ENCODE measurements at regions not wholly inside any gene's neighbourhood (a gene's known extent, or its start where the extent isn't known, plus 50 kb on each side); places are given as distances from the start of the nearest gene placed in this dataset.
"Not testable (repeated sequence)": the region's sequence is repeated elsewhere in the genome, so short reads cannot be mapped to it uniquely, and the experiment has no call there.

GRCh38 chr3:124650798-124651197 lies 79.5 kb upstream of the UMPS start:
- no peak for DNase-seq

- DNase-seq: not testable (repeated sequence)
These were observed 78.8 kb upstream of the UMPS start for GRCh38 chr3:124651416-124651815.

- no peak for DNase-seq
These were observed 78.2 kb upstream of the UMPS start for GRCh38 chr3:124652009-124652408.

DNA sequence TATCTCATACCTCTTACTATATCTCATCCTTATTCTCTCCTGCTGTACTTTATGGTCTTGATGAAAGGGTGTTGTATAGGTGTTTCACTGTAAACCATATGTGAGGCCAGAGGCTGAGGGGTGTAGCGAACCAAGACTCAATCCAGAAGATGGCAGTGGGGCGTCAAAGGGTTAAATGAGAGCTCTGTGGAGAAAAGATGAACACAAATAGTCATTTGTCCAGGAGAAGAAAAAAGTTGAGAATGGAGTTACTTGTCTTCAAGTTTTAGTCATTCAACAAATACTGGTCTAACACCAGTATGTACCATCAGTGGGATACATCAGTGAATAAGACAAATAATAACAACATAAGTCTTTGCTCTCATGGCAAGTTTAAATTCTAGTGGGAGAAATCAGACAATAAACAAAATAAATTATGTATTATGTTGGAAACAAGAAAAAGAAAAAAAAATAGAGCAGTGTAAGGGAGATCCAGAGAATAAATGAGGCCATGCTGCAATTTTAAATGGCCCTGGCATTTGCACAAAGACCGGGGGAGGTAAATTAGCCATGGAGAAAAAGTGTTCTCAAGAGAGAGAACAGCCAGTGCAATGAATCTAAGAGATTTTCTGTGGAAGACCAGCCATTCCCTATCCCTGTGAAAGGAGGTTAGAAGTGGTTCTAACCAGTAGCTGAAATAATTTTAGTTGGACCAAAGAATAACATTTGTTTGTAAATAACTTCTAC lies 77.0 kb upstream of the UMPS start:
- DNase-seq: no peak

DNA sequence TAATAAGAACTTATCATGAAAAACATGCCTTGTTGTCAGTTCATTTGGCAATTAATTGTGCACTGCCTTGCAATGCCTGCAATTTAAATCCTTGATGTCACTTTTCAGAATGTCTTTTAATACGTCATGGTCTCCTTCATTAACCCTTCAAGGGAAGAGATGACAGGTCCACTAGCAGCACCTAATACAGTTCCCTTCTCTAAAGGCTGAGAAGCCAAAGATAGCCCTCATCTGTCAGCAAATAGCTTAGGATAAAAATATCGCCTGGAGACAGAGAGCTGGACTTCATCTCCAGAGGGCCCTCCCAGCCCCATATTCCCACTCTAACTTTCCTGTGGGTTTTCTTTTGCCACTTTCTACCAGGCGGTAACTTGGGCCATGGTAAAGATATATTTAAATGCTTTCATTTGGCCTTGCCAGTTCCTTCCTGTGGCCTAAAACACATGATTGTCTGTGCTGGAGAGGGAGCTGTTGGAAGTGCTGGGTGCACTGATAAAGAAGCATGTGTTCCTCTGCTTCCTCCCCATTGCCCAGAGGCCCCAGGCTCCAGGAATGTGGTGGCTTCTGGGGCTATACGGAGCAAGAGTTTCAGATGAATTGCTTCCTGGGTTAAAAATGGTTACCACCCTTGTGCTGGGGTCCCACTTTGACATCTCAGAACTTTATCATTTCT lies 76.3 kb upstream of the UMPS start:
- DNase-seq: no peak

DNA sequence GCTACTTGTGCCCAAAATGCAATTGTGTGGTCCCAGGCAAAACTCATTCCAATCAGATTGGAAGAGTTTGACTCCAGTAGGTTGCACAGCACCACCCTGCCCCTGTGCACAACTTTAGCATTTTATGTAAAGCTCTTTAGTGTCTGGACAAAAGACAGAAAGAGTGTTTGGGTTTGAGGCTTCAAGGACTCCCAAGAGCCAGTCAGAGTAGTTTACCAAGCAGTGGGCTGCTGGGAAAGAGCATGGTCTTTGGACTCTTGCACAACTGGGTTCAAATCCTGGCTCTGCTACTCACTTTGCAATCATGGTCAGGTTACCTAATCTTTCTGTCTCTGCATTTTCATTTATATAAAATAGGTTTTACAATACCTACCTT lies 75.8 kb upstream of the UMPS start:
- DNase-seq: no peak

DNA sequence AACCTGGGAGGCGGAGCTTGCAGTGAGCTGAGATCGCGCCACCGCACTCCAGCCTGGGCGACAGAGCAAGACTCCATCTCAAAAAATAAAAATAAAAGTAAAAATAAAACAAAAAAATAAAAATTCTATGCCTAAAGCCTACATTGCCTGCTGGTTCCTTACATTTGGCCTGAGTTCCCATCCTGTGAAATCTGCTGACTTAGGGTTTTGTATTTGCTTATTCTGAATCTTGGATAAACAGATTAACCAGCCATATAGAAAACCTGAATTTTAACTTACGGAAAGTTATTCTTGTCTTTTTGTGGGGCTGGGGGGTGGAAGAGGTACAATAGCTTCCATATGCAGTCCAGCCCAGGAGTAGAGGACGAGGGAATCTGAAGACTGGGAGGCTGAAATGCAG lies 73.7 kb upstream of the UMPS start:
- no peak for DNase-seq

GRCh38 chr3:124657138-124657537 lies 73.1 kb upstream of the UMPS start:
- no peak for DNase-seq

GRCh38 chr3:124658270-124658669 lies 72.0 kb upstream of the UMPS start:
- DNase-seq: no peak

- no peak for DNase-seq
These were observed 71.1 kb upstream of the UMPS start for GRCh38 chr3:124659175-124659574.

- no peak for DNase-seq
These were observed 69.7 kb upstream of the UMPS start for GRCh38 chr3:124660599-124660998.

GRCh38 chr3:124663690-124664089 lies 66.6 kb upstream of the UMPS start:
- DNase-seq: no peak

- DNase-seq: no peak
These were observed 65.4 kb upstream of the UMPS start for GRCh38 chr3:124664804-124665203.

- no peak for DNase-seq
These were observed 64.2 kb upstream of the UMPS start for GRCh38 chr3:124666067-124666466.

GRCh38 chr3:124669470-124669869 lies 60.8 kb upstream of the UMPS start:
- DNase-seq: no peak

DNA sequence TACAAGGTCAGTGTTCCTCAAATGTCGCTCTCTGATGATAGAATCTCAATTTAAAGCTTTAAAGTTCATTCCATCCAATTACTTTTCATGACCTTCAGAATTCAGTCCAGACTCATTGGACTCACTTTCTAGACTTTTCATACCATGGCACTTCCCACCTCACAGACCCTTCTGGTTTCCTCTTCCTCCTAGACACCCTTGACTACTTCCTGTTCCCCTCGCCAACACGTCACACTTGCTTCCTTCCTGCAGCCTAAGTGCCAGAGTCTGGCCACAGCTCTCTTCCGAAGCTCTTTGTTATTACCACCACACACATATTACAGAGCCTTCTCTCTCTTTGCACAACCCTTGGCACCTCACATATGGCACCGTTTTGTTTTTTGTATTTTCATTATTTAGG lies 59.1 kb upstream of the UMPS start:
- DNase-seq: no peak

DNA sequence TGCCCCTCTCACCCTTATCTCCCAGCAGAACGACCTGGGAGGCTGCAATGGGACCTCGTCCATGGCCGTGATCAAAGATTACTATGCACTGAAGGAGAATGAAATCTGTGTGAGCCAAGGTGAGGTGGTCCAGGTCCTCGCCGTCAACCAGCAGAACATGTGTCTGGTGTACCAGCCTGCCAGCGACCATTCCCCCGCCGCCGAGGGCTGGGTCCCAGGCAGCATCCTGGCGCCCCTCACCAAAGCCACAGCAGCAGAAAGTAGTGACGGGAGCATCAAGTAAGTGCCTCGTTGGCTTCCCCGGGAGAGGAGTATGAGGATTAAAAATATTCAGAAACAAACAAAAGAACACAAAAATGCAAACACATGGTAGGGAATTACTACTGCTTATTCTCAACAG lies 55.9 kb upstream of the UMPS start:
- no peak for DNase-seq

- no peak for DNase-seq
These were observed 54.0 kb upstream of the UMPS start for GRCh38 chr3:124676236-124676635.

- no peak for DNase-seq
These were observed 51.1 kb upstream of the UMPS start for GRCh38 chr3:124679048-124679638.
